ENCODE measurements at regions not wholly inside any gene's neighbourhood (a gene's known extent, or its start where the extent isn't known, plus 50 kb on each side); places are given as distances from the start of the nearest gene placed in this dataset.

DNA sequence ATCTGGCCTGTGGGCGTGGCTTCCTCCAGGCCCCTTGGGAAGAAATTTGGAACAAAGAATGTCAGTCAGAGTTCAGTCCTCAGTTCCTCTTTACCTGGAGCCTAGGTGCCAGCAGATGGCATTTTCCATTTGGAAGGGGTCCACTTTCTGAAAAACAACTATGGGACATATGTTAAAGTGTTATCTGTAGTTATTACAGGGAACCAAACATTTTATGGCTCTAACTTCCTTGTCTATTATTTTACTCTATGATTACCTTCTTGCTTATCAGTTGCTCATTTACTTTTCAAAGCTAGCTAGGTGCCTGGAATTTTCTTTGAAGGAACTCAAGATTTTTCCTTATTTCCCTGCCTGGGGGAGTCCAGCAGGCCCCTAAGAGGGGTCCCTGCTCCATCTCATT is 159.8 kb upstream of the PUDP start:
- DNase-seq (ENCODE audit: extremely low spot score, unreplicated experiment): no peak
- no peak overlapping the region for H3K4me3 Mint-ChIP-seq (ENCODE audit: unreplicated experiment)
- peaks cover 5% of the 10 kb centered on the region for H3K9me3 Mint-ChIP-seq (ENCODE audit: unreplicated experiment)
- TF ChIP-seq, protein P1, sequence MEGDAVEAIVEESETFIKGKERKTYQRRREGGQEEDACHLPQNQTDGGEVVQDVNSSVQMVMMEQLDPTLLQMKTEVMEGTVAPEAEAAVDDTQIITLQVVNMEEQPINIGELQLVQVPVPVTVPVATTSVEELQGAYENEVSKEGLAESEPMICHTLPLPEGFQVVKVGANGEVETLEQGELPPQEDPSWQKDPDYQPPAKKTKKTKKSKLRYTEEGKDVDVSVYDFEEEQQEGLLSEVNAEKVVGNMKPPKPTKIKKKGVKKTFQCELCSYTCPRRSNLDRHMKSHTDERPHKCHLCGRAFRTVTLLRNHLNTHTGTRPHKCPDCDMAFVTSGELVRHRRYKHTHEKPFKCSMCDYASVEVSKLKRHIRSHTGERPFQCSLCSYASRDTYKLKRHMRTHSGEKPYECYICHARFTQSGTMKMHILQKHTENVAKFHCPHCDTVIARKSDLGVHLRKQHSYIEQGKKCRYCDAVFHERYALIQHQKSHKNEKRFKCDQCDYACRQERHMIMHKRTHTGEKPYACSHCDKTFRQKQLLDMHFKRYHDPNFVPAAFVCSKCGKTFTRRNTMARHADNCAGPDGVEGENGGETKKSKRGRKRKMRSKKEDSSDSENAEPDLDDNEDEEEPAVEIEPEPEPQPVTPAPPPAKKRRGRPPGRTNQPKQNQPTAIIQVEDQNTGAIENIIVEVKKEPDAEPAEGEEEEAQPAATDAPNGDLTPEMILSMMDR (IDR thresholded peaks at IDR 0.05): no peak
- no peaks in the 10 kb centered on the region for H3K27me3 Mint-ChIP-seq (ENCODE audit: unreplicated experiment)
- peaks cover 5% of the 10 kb centered on the region for H3K4me1 Mint-ChIP-seq (ENCODE audit: unreplicated experiment)
- no peak overlapping the region for H3K27ac Mint-ChIP-seq (ENCODE audit: unreplicated experiment)
- H3K36me3 Mint-ChIP-seq (ENCODE audit: unreplicated experiment): peaks cover 10% of the 10 kb centered on the region

DNA sequence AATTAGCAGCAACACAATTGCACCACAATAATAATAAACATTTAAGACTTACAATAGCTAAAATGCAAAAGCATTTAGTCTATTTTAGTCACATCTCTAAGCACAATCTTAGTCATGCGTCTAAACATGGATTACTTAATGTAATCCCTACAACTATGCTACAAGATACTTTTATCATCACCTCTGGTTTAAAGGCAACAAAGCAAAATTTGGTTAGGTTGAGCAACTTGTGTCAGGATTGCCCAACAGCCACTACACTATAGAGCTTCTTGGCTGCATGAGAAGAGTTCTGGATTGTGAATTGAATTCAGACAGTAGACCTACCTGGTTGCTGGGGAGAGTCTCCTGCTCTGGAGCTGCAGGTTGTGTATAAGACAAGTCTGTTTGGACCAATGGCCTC is 146.5 kb upstream of the PUDP start:
- DNase-seq (ENCODE audit: extremely low spot score, unreplicated experiment): no peak
- no peaks in the 10 kb centered on the region for H3K36me3 Mint-ChIP-seq (ENCODE audit: unreplicated experiment)
- H3K9me3 Mint-ChIP-seq (ENCODE audit: unreplicated experiment): peaks cover 4% of the 10 kb centered on the region
- H3K27ac Mint-ChIP-seq (ENCODE audit: unreplicated experiment): no peak overlapping the region
- TF ChIP-seq, protein P1 (IDR thresholded peaks at IDR 0.05): no peak
- no peaks in the 10 kb centered on the region for H3K27me3 Mint-ChIP-seq (ENCODE audit: unreplicated experiment)
- H3K4me1 Mint-ChIP-seq (ENCODE audit: unreplicated experiment): no peaks in the 10 kb centered on the region
- no peak overlapping the region for H3K4me3 Mint-ChIP-seq (ENCODE audit: unreplicated experiment)

DNA sequence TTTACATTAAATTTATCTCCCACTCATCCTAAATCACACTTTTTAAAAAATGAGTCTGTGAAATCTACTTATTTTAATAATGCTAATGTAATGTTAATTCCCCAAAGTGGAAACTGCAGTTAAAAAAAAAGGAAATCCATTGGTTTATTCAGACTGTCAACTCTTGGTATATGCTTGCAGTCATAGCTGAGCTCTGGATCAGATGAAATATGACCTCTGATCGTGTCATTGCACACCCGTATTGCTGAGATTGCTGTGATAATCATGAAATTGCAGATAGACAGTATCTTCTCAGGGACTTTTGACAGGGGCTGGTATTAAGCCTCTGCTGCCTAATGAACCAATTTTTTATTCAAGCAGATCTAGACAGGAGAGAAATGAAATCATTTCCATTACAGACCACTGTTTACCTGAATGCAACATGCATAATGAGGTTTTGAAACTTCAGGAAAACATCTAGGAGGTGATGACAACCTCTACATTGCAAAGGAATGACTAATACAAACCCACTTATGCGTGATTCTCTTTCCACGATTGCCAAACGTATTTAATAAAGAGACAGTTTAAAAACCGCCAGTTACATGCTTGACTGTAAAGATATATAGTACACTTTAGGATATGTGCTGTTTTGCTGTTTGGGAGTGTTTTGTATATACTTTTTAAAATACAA is 138.3 kb upstream of the PUDP start:
- Mint-ChIP-seq H3K4me3 (ENCODE audit: unreplicated experiment) (no peak overlapping the region), H3K4me1 (ENCODE audit: unreplicated experiment) (no peaks in the 10 kb centered on the region), H3K27ac (ENCODE audit: unreplicated experiment) (no peak overlapping the region), H3K27me3 (ENCODE audit: unreplicated experiment) (no peaks in the 10 kb centered on the region), H3K9me3 (ENCODE audit: unreplicated experiment) (no peaks in the 10 kb centered on the region), H3K36me3 (ENCODE audit: unreplicated experiment) (no peaks in the 10 kb centered on the region)
- TF ChIP-seq, protein P1 (IDR thresholded peaks at IDR 0.05): no peak
- no peak for DNase-seq (ENCODE audit: extremely low spot score, unreplicated experiment)

DNA sequence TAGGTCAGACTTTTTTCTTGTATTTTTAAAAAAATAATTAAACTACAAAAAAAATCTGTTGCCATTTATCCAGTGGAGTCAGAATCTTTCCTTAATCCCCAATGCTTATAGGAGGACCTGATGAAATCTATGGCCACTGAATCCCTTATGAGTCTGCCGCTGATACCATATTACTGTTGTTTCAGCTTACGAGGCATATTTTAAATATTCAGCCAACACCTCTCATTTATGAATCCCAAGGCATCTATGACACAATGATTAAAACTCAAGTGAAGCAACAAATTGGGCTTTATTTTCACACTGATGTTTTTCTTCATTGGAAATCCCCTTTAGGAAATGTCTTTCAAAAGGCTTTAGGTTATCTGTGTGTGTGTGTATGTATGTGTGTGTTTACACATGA is 137.8 kb upstream of the PUDP start:
- H3K9me3 Mint-ChIP-seq (ENCODE audit: unreplicated experiment): no peaks in the 10 kb centered on the region
- DNase-seq (ENCODE audit: extremely low spot score, unreplicated experiment): no peak
- H3K4me3 Mint-ChIP-seq (ENCODE audit: unreplicated experiment): no peak overlapping the region
- H3K4me1 Mint-ChIP-seq (ENCODE audit: unreplicated experiment): no peaks in the 10 kb centered on the region
- no peaks in the 10 kb centered on the region for H3K27me3 Mint-ChIP-seq (ENCODE audit: unreplicated experiment)
- H3K36me3 Mint-ChIP-seq (ENCODE audit: unreplicated experiment): no peaks in the 10 kb centered on the region
- TF ChIP-seq, protein P1 (IDR thresholded peaks at IDR 0.05): no peak
- H3K27ac Mint-ChIP-seq (ENCODE audit: unreplicated experiment): no peak overlapping the region

- Mint-ChIP-seq H3K27me3 (ENCODE audit: unreplicated experiment) (no peaks in the 10 kb centered on the region), H3K9me3 (ENCODE audit: unreplicated experiment) (no peaks in the 10 kb centered on the region), H3K36me3 (ENCODE audit: unreplicated experiment) (no peaks in the 10 kb centered on the region), H3K4me1 (ENCODE audit: unreplicated experiment) (no peaks in the 10 kb centered on the region), H3K4me3 (ENCODE audit: unreplicated experiment) (no peak overlapping the region), H3K27ac (ENCODE audit: unreplicated experiment) (no peak overlapping the region)
- DNase-seq (ENCODE audit: extremely low spot score, unreplicated experiment): no peak
- TF ChIP-seq, protein P1 (IDR thresholded peaks at IDR 0.05): no peak
Measured at GRCh38 chrX:7283741-7284140, 135.8 kb upstream of the PUDP start.
